ENCODE measurements at regions not wholly inside any gene's neighbourhood (a gene's known extent, or its start where the extent isn't known, plus 50 kb on each side); places are given as distances from the start of the nearest gene placed in this dataset.
"Not testable (repeated sequence)": the region's sequence is repeated elsewhere in the genome, so short reads cannot be mapped to it uniquely, and the experiment has no call there.

DNA sequence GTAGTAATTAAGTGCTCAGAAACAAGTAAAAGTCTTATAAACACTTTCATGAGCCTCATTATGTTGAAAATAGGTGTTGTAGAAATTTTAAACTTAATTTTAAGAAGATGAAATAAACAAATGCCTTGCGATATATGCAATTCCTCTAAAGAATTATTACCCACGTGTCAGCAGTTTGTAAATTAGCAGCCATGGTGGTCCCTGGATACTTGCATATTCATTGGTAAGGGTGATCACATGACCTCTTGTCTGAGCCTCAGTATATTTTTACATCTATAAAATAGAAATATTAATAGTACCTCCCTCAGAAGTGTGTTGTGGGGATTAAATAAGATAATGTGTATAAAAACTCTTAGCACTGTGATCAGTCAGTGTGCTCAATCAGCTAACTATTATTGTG is 141.5 kb upstream of the SVIL start:
- no peak overlapping the region for H3K4me3 ChIP-seq (ENCODE audit: low read depth, low read length)
- no peak for DNase-seq (ENCODE audit: low read depth, low spot score)
- TF ChIP-seq, protein P1, sequence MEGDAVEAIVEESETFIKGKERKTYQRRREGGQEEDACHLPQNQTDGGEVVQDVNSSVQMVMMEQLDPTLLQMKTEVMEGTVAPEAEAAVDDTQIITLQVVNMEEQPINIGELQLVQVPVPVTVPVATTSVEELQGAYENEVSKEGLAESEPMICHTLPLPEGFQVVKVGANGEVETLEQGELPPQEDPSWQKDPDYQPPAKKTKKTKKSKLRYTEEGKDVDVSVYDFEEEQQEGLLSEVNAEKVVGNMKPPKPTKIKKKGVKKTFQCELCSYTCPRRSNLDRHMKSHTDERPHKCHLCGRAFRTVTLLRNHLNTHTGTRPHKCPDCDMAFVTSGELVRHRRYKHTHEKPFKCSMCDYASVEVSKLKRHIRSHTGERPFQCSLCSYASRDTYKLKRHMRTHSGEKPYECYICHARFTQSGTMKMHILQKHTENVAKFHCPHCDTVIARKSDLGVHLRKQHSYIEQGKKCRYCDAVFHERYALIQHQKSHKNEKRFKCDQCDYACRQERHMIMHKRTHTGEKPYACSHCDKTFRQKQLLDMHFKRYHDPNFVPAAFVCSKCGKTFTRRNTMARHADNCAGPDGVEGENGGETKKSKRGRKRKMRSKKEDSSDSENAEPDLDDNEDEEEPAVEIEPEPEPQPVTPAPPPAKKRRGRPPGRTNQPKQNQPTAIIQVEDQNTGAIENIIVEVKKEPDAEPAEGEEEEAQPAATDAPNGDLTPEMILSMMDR (IDR thresholded peaks at IDR 0.05; ENCODE audit: insufficient read depth, low read length, missing control alignments), result no peak
- POLR2A ChIA-PET, result no interaction called here
- CTCF ChIA-PET, result no interaction called here

DNA sequence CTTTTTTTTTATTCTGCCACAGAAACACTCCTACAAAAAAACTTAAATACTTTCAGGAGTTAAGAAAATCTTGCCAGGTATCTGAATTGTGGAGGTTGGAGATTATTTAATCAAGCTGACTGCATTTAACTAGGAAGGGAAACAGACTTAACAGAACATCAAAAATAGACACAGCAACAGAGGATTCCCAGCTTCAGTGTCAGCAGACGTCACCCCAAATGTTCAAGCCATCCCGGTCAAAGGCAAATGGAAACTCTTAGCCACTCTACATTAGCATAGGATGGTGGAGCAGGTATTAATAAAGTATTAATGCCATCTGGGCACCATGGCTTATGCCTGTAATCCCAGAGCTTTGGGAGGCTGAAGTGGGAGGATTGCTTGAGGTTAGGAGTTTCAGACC is 139.7 kb upstream of the SVIL start:
- TF ChIP-seq, protein P1 (IDR thresholded peaks at IDR 0.05; ENCODE audit: insufficient read depth, low read length, missing control alignments), result no peak
- ChIA-PET POLR2A (no interaction called here), CTCF (no interaction called here)
- H3K4me3 ChIP-seq (ENCODE audit: low read depth, low read length), result no peak overlapping the region
- DNase-seq (ENCODE audit: low read depth, low spot score), result no peak

DNA sequence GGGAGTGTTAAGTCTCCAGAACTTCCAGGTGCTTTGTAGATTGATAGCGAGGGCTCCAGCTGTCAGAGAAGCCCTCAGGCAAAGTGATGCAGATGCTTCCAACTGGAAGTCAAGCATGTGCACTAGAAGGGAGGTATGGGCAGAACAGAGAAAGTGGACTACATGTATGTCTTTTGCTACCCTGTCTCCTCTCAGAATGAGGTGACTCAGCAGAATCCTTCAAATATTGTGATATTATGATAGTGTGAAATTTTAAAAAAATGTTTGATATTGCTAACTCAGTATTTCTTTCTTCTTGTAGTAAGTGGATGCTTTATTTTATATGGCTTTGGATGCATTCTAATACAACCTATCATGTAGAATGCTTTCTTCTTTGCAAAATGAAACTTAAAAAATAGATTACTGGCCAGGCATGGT is 138.9 kb upstream of the SVIL start:
- TF ChIP-seq, protein P1 (IDR thresholded peaks at IDR 0.05; ENCODE audit: insufficient read depth, low read length, missing control alignments), result no peak
- POLR2A ChIA-PET, result no interaction called here

GRCh38 chr10:29772403-29772802 is 137.6 kb upstream of the SVIL start:
- TF ChIP-seq, protein P1 (IDR thresholded peaks at IDR 0.05; ENCODE audit: insufficient read depth, low read length, missing control alignments), result no peak
- no peak overlapping the region for H3K4me3 ChIP-seq (ENCODE audit: low read depth, low read length)
- CTCF ChIA-PET, result no interaction called here
- DNase-seq (ENCODE audit: low read depth, low spot score), result no peak
- POLR2A ChIA-PET, result no interaction called here

More for the DNA sequence above, 138.9 kb upstream of the SVIL start:
- CTCF ChIA-PET, result interaction anchor here (0.9 kb wide), 1 partner anchor 225 kb away, joined by 3 read pairs; no protein-coding TSS in a partner anchor
- DNase-seq (ENCODE audit: low read depth, low spot score), result no peak
- no peak overlapping the region for H3K4me3 ChIP-seq (ENCODE audit: low read depth, low read length)

- DNase-seq (ENCODE audit: low read depth, low spot score), result no peak
- CTCF ChIA-PET, result no interaction called here
- TF ChIP-seq, protein P1 (IDR thresholded peaks at IDR 0.05; ENCODE audit: insufficient read depth, low read length, missing control alignments), result no peak
- no peak overlapping the region for H3K4me3 ChIP-seq (ENCODE audit: low read depth, low read length)
- POLR2A ChIA-PET, result no interaction called here
Measured at GRCh38 chr10:29771376-29771775, 136.6 kb upstream of the SVIL start.

GRCh38 chr10:29769277-29769676 is 134.5 kb upstream of the SVIL start:
- POLR2A ChIA-PET; CTCF ChIA-PET; DNase-seq (ENCODE audit: low read depth, low spot score); H3K4me3 ChIP-seq (ENCODE audit: low read depth, low read length): not testable (repeated sequence)

DNA sequence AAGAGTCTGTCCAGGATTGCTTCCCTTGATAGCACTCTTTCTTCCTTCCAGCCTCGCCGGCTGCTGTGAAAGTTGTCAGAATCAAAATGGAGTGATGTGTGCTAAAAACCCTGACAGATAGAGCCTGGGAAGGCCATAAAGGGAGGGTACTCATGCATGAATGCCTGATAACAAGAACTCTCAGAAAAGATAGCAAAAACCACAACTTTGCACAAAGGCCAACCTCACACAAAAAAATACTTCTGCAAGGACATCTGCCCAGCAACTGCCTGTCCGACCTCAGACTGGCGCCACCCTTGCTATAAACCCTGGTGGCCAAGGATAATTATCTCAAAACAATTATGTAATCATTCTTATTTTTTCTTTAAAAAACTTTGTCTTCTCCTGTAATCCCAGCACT is 133.2 kb upstream of the SVIL start:
- DNase-seq (ENCODE audit: low read depth, low spot score), result no peak
- POLR2A ChIA-PET, result no interaction called here
- no peak overlapping the region for H3K4me3 ChIP-seq (ENCODE audit: low read depth, low read length)
- CTCF ChIA-PET, result no interaction called here
- TF ChIP-seq, protein P1 (IDR thresholded peaks at IDR 0.05; ENCODE audit: insufficient read depth, low read length, missing control alignments), result no peak

Measured in AG04449 (cell line).